AG04450 (cell line): ENCODE measurements at regions not wholly inside any gene's neighbourhood (a gene's known extent, or its start where the extent isn't known, plus 50 kb on each side); places are given as distances from the start of the nearest gene placed in this dataset.

ENCODE experiments used
- CTCF ChIA-PET: fragments of 300-600, 350-600 bp; formaldehyde crosslinking; extraction: SDS; loops from one replicate; lab custom pipeline; 2022; ENCODE audit warnings: antibody characterized with exemption, inconsistent platforms; lab: Charles Lee
- POLR2A ChIA-PET: fragments of 350-600 bp; formaldehyde crosslinking; extraction: SDS; loops from one replicate; lab custom pipeline; 2021; ENCODE audit warnings: antibody characterized with exemption, inconsistent platforms; lab: Yijun Ruan, JAX
- DNase-seq: peaks from one replicate; pipeline ENCODE4 v3.0.0-alpha.2; 2011; ENCODE audit warnings: low read depth, low spot score
- H3K27ac ChIP-seq: one replicate; pipeline ENCODE4 v1.5.1; 2012; ENCODE audit warnings: low read depth, low read length, control low read depth
- H3K27me3 ChIP-seq: one replicate; pipeline ENCODE4 v1.6.0; 2012; ENCODE audit warnings: low read length; ENCODE audit not compliant: control insufficient read depth, insufficient read depth
- H3K4me3 ChIP-seq: 2 replicates; pipeline ENCODE4 v1.5.1; 2011; ENCODE audit warnings: mild to moderate bottlenecking, low read depth, low read length, control low read depth
- H3K9me3 ChIP-seq: 2 replicates; pipeline ENCODE4 v1.5.1; 2012; ENCODE audit warnings: low read length; ENCODE audit not compliant: control insufficient read depth, insufficient read depth
- CTCF ChIP-seq: IDR thresholded peaks from 2 replicates; pipeline ENCODE4 v1.5.1; 2011; ENCODE audit warnings: low read depth, low read length, control low read depth, inconsistent platforms

GRCh38 chr11:29934115-29934638 lies 82.7 kb downstream of the KCNA4 start:
- Histone ChIP-seq H3K9me3 (peaks cover 6% of the 10 kb centered on the region), H3K27ac (no peak overlapping the region), H3K4me3 (no peak overlapping the region), H3K27me3 (no peaks in the 10 kb centered on the region)
- POLR2A ChIA-PET: no interaction called here
- no peak for DNase-seq
- no peak for TF ChIP-seq CTCF
- CTCF ChIA-PET: no interaction called here

- Histone ChIP-seq H3K27me3 (no peaks in the 10 kb centered on the region), H3K4me3 (no peak overlapping the region), H3K27ac (no peak overlapping the region), H3K9me3 (peaks cover 6% of the 10 kb centered on the region; the same call in 1 of the 2 replicates)
- TF ChIP-seq CTCF: no peak
- POLR2A ChIA-PET: no interaction called here
- no peak for DNase-seq
- CTCF ChIA-PET: no interaction called here
These were observed 100.8 kb downstream of the KCNA4 start for GRCh38 chr11:29916040-29916439.

- ChIA-PET CTCF (no interaction called here), POLR2A (no interaction called here)
- H3K27ac ChIP-seq: no peak overlapping the region
- no peak for TF ChIP-seq CTCF
- H3K27me3 ChIP-seq: no peaks in the 10 kb centered on the region
- peaks cover 3% of the 10 kb centered on the region; the same call in 1 of the 2 replicates for H3K9me3 ChIP-seq
- no peak overlapping the region for H3K4me3 ChIP-seq
- DNase-seq: no peak
These were observed 102.5 kb downstream of the KCNA4 start for GRCh38 chr11:29914203-29914930.

GRCh38 chr11:29913352-29913751 lies 103.5 kb downstream of the KCNA4 start:
- Histone ChIP-seq H3K27ac (no peak overlapping the region), H3K27me3 (no peaks in the 10 kb centered on the region), H3K4me3 (no peak overlapping the region), H3K9me3 (peaks cover 3% of the 10 kb centered on the region; the same call in 1 of the 2 replicates)
- DNase-seq: no peak
- ChIA-PET POLR2A (no interaction called here), CTCF (no interaction called here)
- TF ChIP-seq CTCF: no peak

GRCh38 chr11:29900382-29900781 lies 116.4 kb downstream of the KCNA4 start:
- H3K9me3 ChIP-seq: no peaks in the 10 kb centered on the region
- no peaks in the 10 kb centered on the region for H3K27me3 ChIP-seq
- TF ChIP-seq CTCF: no peak
- ChIA-PET POLR2A (no interaction called here), CTCF (no interaction called here)
- no peak overlapping the region for H3K4me3 ChIP-seq
- DNase-seq: no peak
- H3K27ac ChIP-seq: no peak overlapping the region
